Head of caudate nucleus (tissue), 42 donors: ENCODE measurements at regions not wholly inside any gene's neighbourhood (a gene's known extent, or its start where the extent isn't known, plus 50 kb on each side); places are given as distances from the start of the nearest gene placed in this dataset.

ENCODE experiments used
- DNase-seq, 42 donors: peaks; one replicate each; pipeline versions ENCODE4 v3.0.0 to v3.0.0-alpha.2; 2020 to 2021; ENCODE audit warnings: mixed read lengths in 7 of 42
- intact Hi-C: fragments of 100-400 bp; cut with DNase I; formaldehyde crosslinking; loops from one replicate; pipeline ENCODE4 v1.15.0; 2022

DNA sequence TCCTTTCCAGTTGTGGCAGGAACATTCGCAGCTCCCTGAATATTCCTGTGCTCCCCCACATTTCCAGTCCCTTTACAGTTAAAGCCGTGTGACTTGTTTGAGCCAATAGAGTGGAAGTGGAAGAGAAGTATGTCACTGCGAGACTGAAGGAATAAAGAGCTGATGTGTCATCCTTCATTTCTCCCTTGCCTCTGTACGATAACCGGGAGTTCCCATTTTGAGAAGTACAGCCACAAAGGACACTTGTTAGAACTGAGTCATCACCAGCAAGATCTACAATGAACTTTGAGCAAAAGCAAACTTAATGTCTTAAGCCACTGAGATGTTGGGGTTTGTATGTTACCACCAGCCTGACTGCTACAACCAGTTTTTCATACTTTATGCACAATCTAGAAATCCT lies 92.3 kb downstream of the SPRY1 start:
- intact Hi-C loops = no loop called here
- DNase-seq = peak in 2 of 42 donors; percentile 32 to 46

DNA sequence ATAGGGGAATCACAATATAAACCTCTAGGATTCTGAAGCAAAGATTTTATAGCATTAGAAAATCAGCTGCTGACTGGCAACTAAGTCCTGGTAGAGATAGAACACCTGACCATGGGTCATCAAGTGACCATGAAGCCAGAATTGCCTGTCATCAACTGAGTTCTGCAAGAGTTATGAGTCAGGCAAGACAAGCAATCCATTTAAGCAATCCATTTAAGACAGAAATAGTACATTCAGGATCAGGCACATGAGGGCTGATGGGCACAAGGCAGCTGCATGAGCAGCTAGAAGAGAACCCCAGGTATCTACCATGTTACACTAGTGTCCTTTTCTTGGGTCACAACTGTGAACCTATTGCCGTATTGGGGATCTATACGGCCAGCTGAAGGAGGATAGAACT lies 98.9 kb downstream of the SPRY1 start:
- no peak for DNase-seq
- intact Hi-C loops = no loop called here

DNA sequence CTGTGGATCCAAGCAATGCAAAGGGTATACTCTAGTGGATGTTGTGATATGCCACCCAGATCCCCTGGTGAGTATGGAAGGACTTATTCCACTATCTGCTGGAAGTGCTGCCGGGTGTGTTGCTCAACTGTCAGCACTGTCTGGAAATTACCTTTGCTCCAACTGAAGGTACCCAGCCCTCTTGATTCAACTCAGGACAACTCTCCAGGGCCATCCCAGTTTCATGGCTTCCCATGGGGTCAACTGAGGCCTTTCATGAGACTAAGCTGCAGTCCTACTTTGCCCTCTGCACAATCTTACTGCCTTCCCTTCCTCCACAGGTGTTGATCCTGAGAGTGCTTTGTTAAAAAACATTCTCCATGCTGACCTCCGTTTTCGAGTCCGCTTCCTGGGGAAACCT lies 99.8 kb downstream of the SPRY1 start:
- DNase-seq = no peak
- intact Hi-C loops = no loop called here

DNA sequence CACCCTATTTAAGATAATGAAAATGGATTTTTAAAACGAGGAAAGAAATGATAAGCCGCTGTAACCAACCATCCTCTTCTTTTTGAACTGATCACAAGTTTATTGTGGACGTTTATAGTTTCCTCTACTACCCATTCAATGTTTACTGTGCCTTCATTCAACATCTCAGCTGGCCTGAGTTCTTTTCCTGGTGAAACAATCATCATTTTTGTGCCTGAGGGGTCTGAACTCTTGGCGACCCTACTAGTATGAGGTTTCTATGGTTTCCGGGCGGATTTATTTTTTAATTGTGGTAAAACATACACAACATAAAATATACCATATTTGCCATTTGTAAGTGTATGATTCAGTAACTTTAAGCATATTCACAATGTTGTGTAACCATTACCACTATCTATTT lies 100.7 kb downstream of the SPRY1 start:
- DNase-seq = no peak
- intact Hi-C loops = no loop called here

DNA sequence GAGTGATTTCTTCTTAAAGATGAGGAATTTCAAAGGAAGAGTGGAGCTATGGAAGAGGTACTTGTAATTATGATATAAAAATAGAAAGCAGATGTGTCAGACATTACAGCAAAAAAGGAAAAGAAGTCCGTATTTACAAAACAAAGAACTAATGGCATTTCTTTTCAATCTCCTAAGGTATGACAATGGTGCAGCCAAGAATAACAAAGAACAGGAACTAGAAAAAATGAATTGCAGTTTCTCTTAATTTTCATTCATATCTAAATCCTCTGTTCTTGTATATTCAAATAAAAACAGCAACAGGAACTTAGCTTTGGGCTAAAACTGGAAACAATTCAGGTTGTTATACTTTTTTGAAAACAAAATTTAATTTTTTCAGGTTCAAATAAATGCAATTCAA lies 105.1 kb downstream of the SPRY1 start:
- intact Hi-C loops = loop anchor here (10.0 kb wide), 1 partner anchor 107 kb away; the partner anchor contains the start of gene SPRY1
- DNase-seq = no peak

DNA sequence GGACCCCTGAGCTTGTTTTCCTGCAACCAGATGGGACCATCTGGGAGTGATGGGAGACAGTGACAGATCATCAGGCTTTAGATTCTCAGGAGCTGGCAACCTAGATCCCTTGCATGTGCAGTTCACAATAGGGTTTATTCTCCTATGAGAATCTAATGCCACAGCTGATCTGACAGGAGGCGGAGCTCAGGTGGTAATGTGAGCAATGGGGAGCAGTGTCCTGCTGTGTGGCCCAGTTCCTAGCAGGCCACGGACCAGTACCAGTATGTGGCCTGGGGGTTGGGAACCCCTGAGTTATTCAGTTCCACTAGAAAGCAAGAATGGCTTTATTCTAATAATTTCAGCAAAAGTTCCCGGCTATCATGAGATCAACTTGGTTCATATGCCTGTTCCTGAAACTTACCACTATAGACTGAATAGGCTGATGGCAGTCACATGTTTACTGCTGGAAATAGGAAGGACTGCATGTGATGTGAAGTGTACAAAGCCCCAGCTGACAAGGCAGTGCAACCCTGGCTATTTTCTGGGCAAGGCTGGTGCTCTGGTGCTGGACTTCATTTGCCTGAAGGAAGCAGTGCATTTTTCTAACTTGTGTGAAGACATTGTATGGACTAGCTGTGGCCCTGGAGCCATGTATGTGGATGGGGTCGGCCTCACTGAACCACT lies 107.2 kb downstream of the SPRY1 start:
- DNase-seq = peak in 6 of 42 donors; percentile 11 to 48 (median 26)
- intact Hi-C loops = loop anchor here (10.0 kb wide), 1 partner anchor 109 kb away; the partner anchor contains the start of gene SPRY1

DNA sequence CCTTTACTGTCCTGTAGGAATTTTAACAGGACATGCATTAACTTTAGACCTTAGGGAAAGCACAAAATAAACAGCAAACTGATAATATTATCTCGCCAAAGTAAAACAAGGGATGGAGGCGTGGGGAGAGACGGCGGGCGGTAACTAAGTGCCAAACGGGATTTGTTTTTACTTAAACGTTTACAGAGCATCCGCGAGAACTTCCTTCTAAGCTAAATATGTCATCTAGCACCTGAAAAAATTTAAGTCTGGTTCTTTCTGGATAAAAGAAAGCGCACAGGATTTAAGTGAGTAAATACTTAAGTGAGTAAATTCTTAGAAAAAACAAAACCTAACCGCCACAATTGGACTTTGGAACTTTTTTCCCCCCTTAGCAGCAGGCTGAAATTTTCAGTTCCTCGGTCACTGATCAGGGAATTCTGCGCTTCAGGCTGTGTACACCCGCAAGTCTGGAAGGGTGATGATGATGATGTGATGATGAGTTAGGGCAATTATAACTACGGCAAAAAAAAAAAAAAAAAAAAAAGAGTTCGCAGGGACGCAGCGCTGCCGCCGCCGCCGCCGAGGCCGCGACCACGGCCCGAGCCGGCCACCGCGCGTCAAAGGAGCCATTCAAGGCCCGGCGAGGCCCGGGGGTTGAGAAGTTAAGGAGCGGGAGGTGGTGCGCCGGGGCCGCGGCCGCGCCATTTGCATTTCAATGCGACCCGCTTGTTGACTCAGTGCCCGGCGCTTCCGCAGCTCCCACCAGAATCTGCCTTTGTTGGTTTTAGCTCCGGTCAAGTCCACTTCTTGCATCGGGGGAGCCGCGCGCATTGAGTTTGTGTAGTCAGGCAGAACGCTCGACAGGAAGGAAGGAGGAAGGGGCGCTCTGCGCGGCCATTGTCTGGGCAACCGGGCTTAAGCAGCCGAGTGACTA lies 108.8 kb downstream of the SPRY1 start:
- peak; percentile 13 to 80 (median 58) for DNase-seq
- intact Hi-C loops = loop anchor here (10.0 kb wide), 1 partner anchor 111 kb away; the partner anchor contains the start of gene SPRY1

DNA sequence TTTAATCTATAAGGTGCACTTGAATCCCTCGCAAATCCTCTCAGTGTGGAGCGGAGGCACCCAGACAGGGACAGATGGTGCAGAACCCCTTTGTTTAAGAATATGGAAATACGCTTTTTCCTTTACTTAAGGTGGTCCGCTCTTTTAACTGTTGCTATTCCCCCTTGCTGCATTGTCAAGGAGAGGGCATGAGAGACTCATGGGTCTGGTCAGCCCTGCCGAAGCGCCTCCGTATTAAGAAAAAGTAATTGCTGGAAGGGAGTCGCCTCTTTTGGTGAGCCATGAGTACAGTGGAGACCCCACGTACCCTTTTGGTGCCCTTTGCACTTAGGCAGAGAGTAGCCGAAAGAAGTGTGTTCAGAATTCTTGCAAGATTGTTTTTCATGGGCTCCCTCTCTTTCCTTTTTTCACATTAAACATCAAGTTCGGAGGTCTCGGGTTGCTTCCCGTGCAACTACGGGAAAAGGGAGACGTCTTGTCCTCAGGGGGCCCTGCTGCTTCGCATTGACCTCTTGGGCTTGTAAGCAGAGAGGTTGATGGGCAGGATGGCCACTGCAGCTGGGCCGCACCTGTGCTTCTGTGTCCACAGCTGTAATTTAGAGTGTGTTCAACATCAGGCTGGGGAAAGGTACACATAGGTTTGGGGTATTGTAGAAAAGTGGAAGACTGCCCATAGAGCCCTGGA lies 109.6 kb downstream of the SPRY1 start:
- DNase-seq = no peak

DNA sequence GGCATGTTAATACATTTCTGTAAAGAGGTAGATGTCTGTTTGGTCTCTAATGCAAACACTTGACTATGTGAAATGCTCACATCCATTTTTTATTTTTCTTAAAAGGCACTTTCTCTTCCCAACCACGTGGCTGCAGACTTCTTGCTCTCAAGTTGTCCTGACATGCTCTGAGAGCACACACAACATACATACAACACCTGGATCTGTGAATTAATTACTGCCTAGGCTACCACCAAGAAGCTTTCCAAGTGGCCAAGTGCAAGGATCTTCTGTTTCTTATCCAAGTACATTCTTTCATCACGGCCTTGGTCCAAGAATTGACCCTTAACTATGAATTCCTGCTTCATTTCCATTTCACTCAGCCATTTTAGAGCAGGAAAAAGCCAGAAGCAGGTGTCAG lies 110.8 kb downstream of the SPRY1 start:
- no peak for DNase-seq
- intact Hi-C loops = loop anchor here (10.0 kb wide), 1 partner anchor 113 kb away; the partner anchor contains the start of gene SPRY1

More for the DNA sequence above, 109.6 kb downstream of the SPRY1 start:
- intact Hi-C loops = loop anchor here (10.0 kb wide), 1 partner anchor 111 kb away; the partner anchor contains the start of gene SPRY1

DNA sequence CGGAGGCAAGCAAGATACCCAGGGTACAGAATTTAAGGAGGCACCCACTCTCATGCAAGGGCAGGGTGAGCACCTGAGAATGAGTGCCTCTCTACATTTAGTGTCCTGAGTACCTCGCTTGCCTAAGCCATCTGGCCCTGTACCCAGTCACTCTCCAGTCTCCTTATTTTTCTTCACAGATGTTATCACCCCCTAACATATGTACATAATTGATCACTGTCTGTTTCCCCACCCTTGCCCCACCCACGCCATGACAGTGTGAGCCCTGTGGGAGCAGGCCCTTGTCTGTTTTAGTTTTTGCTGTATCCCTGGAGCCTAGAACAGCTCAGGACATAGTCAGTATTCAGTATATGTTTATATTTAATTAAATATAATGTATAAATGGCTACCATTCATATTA lies 113.6 kb downstream of the SPRY1 start:
- DNase-seq = no peak
- intact Hi-C loops = no loop called here

DNA sequence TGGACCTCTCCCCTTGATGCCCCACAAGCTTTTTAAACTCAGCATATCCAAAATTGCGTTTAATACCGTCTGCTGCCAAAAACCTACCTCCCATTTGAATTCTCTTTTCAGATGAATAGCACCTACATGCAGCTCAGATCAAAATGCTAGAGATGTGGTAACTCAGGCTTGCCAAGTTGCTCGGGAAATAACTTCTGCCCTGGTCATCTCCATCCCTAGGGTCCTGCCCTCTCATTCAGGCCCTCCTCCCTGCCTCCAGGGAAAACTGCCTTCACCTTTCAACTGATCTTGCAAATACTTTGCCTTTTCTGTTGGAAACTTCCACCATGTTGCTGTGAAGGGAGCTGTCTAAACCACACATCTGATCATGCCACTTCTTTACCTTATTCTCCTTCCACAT lies 114.1 kb downstream of the SPRY1 start:
- intact Hi-C loops = no loop called here

DNA sequence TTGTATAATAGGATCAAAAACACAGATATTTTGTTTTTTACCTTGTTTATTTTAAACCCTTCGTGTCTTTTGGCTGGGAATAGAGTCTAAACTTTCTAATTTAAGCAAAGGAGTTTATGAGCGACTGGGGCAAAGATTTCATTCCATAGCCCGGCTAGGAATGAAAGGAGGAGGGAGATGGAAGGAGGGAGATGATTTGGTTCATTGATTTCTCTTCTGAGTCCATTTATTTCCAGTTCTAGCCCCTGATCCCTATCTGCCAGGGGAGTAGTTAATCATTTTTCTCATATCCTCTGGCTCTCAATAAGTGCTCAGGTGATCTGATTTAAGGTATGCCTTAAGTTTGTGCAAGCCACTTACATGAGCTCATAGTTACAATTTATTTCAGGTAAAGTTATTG lies 120.0 kb downstream of the SPRY1 start:
- DNase-seq = no peak
- intact Hi-C loops = no loop called here

More for the DNA sequence above, 114.1 kb downstream of the SPRY1 start:
- DNase-seq = no peak

DNA sequence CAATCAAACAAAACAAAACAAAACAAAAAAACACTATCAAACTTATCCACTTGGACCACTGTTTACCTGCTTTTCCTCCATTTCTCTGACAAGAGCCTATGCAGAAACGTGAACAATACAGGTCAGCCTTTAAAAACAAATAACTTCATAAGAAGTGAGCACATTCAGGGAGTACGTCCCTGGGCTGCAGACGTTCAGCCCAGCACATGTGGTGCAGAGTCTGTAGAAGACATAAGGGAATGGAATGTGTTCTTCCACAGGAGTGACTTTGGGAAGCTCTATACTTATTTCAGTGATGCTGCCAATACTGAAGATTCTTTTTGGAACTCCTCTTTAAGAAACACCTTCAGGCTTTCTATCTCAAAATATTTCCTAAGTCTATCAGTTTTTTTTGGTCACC lies 120.6 kb downstream of the SPRY1 start:
- intact Hi-C loops = no loop called here
- no peak for DNase-seq

DNA sequence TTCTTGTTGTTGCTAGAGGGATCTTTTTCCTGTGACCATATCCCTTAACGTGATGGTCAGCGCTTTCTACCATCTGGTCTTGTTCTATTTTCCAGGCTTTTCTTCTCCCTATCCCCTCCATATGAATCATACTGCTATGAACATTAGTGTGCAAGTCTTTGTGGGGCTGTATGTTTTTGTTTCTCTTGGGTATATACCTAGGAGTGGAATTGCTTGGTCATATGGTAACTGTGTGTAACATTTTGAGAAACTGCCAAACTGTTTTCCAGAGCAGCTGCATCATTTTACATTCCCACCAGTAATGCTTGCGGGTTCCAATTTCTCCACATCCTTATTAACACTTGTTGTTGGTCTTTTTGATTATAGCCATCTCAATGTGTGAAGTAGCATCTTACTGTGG lies 121.4 kb downstream of the SPRY1 start:
- no peak for DNase-seq
- intact Hi-C loops = no loop called here

DNA sequence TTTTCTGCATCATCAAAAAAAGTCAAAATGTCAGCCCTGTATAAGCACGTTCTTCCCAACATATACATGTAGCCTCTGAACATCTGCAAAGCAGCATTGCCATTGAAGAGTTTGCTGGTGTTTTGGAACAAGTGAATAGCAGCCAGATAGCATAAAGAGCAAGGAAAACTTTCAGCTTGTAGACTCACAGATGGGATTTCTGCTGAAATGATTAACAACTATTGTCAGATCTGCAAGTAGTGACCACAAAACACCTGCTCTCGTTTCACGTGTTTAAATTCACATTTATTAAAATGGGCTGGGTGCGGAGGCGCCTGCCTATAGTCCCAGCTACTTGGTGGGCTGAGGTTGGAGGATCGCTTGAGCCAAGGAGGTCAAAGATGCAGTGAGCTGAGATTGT lies 123.7 kb downstream of the SPRY1 start:
- intact Hi-C loops = no loop called here
- DNase-seq = no peak

DNA sequence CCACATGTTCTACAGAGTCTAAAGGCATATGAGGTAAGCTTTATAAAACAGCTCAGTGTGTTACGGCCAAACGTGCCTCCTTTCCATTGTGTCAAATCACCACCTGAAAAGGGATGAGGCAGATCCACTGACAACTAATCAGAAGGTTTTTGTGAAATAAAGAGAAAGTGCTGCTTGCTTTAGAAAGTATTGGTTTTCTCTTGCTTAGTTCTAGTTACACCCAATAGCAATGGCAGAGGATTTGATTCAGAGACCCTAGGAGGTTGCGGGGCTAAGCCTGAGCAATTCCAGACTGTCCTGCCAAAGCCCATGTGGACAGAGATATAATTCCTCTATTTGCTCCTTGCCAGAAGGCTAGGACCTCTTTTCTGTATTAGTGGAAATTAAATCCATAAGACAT lies 125.5 kb downstream of the SPRY1 start:
- intact Hi-C loops = no loop called here
- no peak for DNase-seq

DNA sequence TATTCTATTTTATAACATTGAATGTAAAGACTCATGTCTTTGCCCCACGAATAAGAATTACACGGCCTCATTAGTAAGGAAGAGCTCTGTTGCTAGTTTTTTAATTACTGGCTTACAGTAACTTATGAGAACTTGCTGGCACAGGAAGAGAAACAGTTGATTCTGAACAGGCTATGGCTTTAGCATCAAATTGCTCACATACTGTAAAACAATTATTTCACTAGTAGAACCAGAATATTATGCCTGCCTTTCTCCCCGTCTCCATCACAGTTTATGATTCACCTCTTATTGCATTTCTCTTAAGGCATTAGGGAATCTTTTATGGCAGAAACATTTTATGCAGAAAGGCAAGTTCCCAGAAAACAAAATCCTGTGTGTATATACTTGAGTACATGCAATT lies 126.1 kb downstream of the SPRY1 start:
- DNase-seq = no peak
- intact Hi-C loops = no loop called here

DNA sequence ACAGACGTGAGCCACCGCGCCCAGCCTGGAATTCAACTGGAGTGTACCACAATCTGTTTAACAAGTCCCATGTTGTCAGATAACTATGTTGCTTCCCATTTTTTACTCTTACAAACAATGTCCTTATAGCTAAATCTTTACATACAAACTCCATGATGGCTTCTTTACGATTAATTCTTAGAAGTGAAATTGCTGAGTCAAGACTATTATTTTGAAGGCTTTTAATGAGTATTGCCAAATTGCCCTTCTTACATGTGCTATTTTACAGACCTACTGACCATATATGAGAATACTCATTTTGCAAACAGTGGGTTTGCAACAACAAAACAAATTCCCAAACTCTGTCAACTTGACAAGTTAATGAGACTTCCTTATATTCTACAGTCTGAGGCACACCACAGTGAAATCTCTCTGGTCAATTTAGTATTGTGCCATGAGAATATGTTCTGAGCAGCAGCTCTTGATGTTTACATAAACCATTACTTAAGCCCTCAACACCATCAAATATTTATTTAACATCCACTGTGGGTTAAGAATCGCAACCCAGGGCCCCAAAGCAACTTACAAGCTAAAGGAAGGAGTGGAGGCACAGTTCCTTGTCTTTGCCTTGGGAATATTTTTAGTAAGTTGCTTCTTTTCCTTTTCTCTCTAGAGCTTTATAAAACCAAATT lies 128.5 kb downstream of the SPRY1 start:
- intact Hi-C loops = no loop called here
- DNase-seq = no peak

DNA sequence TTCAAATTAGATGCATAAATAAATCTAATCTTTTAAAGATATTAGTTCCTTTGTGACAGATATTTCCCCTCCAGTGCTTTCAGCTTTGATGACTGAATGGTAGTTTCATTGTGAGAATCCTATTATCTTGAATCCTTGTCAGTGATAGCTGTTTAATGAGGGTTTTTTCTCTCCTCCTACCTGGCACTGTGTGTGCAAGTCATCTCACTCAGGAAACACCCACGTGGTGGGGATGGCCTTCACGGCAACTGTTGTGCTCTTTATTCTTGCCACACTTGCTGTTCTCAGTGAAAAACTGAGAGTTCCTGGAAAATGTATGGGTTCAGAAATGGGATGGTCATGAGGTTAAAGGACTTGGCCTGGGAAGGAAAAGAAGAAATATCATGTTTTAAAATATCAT lies 129.9 kb downstream of the SPRY1 start:
- intact Hi-C loops = no loop called here
- DNase-seq = peak in 1 of 42 donors; percentile 15
